Adrenal gland (tissue), 9 donors: ENCODE measurements at regions not wholly inside any gene's neighbourhood (a gene's known extent, or its start where the extent isn't known, plus 50 kb on each side); places are given as distances from the start of the nearest gene placed in this dataset.

Source experiments
- DNase-seq, 7 donors: peaks; one replicate each; pipeline ENCODE4 v3.0.0-alpha.2; 2019 to 2020
- H3K27ac ChIP-seq, 5 donors: fragments of 200-600 bp; sonication (generic) in 4 of 5; 1 replicate in 3 of 5; 2 replicates in 2 of 5; pipeline versions ENCODE4 v1.5.1 to v1.8.0; 2016 to 2020; ENCODE audit warnings: mild to moderate bottlenecking in 1 of 5
- H3K27me3 ChIP-seq: fragments of 200-600 bp; 2 replicates; pipeline ENCODE4 v1.8.0; 2021
- H3K36me3 ChIP-seq, 2 donors: fragments of 200-600 bp; replicated peaks in 1 of 2; 1 replicate in 1 of 2; 2 replicates in 1 of 2; pipeline versions ENCODE4 v1.5.1 to v1.8.0; 2018 to 2022
- H3K4me1 ChIP-seq, 2 donors: fragments of 200-600 bp; replicated peaks in 1 of 2; 1 replicate in 1 of 2; 2 replicates in 1 of 2; pipeline versions ENCODE4 v1.5.1 to v1.8.0; 2018 to 2021
- H3K4me3 ChIP-seq, 4 donors: fragments of 200-600 bp; sonication (generic) in 3 of 4; one replicate each; pipeline ENCODE4 v1.5.1; 2016 to 2018
- H3K9me3 ChIP-seq, 3 donors: fragments of 200-600 bp; sonication (generic) in 1 of 3; replicated peaks in 1 of 3; 1 replicate in 2 of 3; 2 replicates in 1 of 3; pipeline versions ENCODE4 v1.5.1 to v1.8.0; 2016 to 2021
- CTCF ChIP-seq, 6 experiments: fragments of 450-650 bp in 4 of 6; fragments of 200-600 bp in 2 of 6; sonication (generic) in 1 of 6; IDR thresholded peaks; 1 replicate in 5 of 6; 2 replicates in 1 of 6; pipeline versions ENCODE4 v1.5.1 to v1.8.0; 2016 to 2021; ENCODE audit warnings: antibody characterized with exemption in 6 of 6, mild to moderate bottlenecking in 2 of 6, moderate library complexity in 1 of 6
- POLR2A ChIP-seq, 2 donors: fragments of 450-650 bp; IDR thresholded peaks; one replicate each; pipeline ENCODE4 v1.6.1; 2017; ENCODE audit warnings: antibody characterized with exemption in 2 of 2, mild to moderate bottlenecking in 2 of 2, moderate library complexity in 1 of 2
- WGBS, 4 donors: extraction: QIAGEN DNeasy Blood & Tissue Kit in 2 of 4; methylation state at CpG; one replicate each; pipeline versions ENCODE4 v1.1.5 to v1.1.7; 2013 to 2017; 5-methylcytosine and 5-hydroxymethylcytosine counted together
- intact Hi-C, 2 donors: fragments of 100-400 bp; cut with DNase I; formaldehyde crosslinking; loops; one replicate each; pipeline versions ENCODE4 v1.14.1 to v1.15.0; 2022 to 2023
- donor health status: healthy with polysubstance abuse.
- donor health status: Bipolar disorder and iron deficiency.
- donor health status: DM: yes; HTN: yes; CAD: no.
- donor health status: DM: no; HTN: no; CAD: no.
- donor health status: DM: no; HTN: no; CAD: no.

- intact Hi-C loops, result no loop called here
- H3K36me3 ChIP-seq, result no peaks in the 10 kb centered on the region
- H3K4me1 ChIP-seq, result no peaks in the 10 kb centered on the region
- H3K27ac ChIP-seq, result no peak overlapping the region
- no peaks in the 10 kb centered on the region for H3K9me3 ChIP-seq
- no peaks in the 10 kb centered on the region for H3K27me3 ChIP-seq
- no peak overlapping the region for H3K4me3 ChIP-seq
- no peak for DNase-seq
- TF ChIP-seq CTCF (IDR thresholded peaks at IDR 0.05) (no peak), POLR2A (IDR thresholded peaks at IDR 0.05) (no peak)
- WGBS, 4 donors, result 64 to 77% (median 70%) methylated on average over 2 of the region's 2 CpGs
Observed at GRCh38 chr17:71188811-71189492, 931.9 kb upstream of the SOX9 start.

GRCh38 chr17:71189493-71189831, 931.4 kb upstream of the SOX9 start:
- Histone ChIP-seq H3K9me3 (no peaks in the 10 kb centered on the region), H3K4me3 (no peak overlapping the region), H3K27me3 (no peaks in the 10 kb centered on the region), H3K4me1 (no peaks in the 10 kb centered on the region), H3K27ac (no peak overlapping the region), H3K36me3 (no peaks in the 10 kb centered on the region)
- intact Hi-C loops, result no loop called here
- TF ChIP-seq POLR2A (IDR thresholded peaks at IDR 0.05) (no peak), CTCF (IDR thresholded peaks at IDR 0.05) (no peak)
- 62 to 78% (median 77%) methylated on average over 4 of the region's 4 CpGs for WGBS, 4 donors
- DNase-seq, result no peak

- intact Hi-C loops, result no loop called here
- H3K9me3 ChIP-seq, result no peaks in the 10 kb centered on the region
- no peaks in the 10 kb centered on the region for H3K36me3 ChIP-seq
- no peak overlapping the region for H3K27ac ChIP-seq
- DNase-seq, result no peak
- TF ChIP-seq CTCF (IDR thresholded peaks at IDR 0.05) (no peak), POLR2A (IDR thresholded peaks at IDR 0.05) (no peak)
- H3K27me3 ChIP-seq, result no peaks in the 10 kb centered on the region
- no peak overlapping the region for H3K4me3 ChIP-seq
- 59 to 83% (median 75%) methylated on average over 2 of the region's 2 CpGs for WGBS, 4 donors
- no peaks in the 10 kb centered on the region for H3K4me1 ChIP-seq
Observed at GRCh38 chr17:71192039-71192555, 928.7 kb upstream of the SOX9 start.

- TF ChIP-seq POLR2A (IDR thresholded peaks at IDR 0.05), result no peak
- no peak for TF ChIP-seq CTCF (IDR thresholded peaks at IDR 0.05)
- H3K4me3 ChIP-seq, result no peak overlapping the region
- H3K4me1 ChIP-seq, result no peaks in the 10 kb centered on the region
- no peaks in the 10 kb centered on the region for H3K9me3 ChIP-seq
- no peak overlapping the region for H3K27ac ChIP-seq
- H3K27me3 ChIP-seq, result no peaks in the 10 kb centered on the region
- intact Hi-C loops, result no loop called here
- H3K36me3 ChIP-seq, result no peaks in the 10 kb centered on the region
- 68 to 80% (median 74%) methylated on average over 2 of the region's 2 CpGs for WGBS, 4 donors
- DNase-seq, result no peak
Observed at GRCh38 chr17:71192848-71193247, 928.0 kb upstream of the SOX9 start.
